SK-MEL-5 (cell line): ENCODE measurements at regions not wholly inside any gene's neighbourhood (a gene's known extent, or its start where the extent isn't known, plus 50 kb on each side); places are given as distances from the start of the nearest gene placed in this dataset.
A peak's percentile ranks its signal among the peaks of the same experiment; 100 is the strongest.

ENCODE experiments used
- DNase-seq: peaks from one replicate; pipeline ENCODE4 v3.0.0-alpha.2; 2016; ENCODE audit warnings: low read depth, low spot score
- in situ Hi-C: cut with HindIII; loops from 2 replicates; pipeline ENCODE4 v1.10.0; 2016; ENCODE audit warnings: low sequenced_read_pairs, high pct_unique_total_duplicates, low pct_unique_long_range_greater_than_20kb

- no peak for DNase-seq
- in situ Hi-C loops, result no loop called here
Observed at GRCh38 chr7:35424440-35424839, 170.5 kb upstream of the TBX20 start.

DNA sequence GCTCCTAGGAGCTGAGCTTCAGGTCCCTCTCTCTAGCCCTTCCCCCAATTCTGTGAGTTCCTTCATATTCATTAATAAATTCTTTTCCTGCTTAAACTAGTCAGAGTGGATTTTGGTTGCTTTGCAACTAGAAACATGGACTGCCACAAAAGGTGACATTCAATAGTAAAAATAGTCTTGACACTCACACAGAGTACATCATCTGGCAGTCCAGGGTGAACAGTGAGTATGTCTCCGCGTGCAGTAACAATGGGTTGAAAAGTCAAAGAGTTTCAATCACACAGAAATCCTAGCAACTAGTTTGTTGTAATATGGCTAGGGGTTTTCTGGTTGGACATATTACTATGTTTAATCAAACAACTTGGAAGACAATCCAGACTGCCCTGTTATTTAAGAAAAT, 168.8 kb upstream of the TBX20 start:
- in situ Hi-C loops, result no loop called here
- DNase-seq, result no peak

DNA sequence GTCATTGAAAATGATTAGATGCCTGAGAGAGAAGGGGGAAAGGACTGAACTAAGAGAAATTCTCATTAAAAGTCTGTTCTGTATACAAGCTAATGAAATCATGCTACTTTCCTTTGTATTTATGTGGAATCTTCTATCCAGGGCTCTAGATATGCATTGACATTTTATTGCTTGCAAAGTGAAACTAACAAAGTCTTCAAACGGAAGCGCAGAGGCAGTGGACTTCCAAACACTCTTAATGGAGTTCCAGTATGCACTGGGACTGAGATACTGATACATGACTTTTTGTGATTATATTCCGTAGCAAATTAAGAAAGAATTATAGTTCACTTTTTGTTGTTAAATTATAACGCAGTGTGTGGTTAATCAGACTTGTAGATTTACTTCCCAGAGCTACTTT, 166.8 kb upstream of the TBX20 start:
- peak; percentile 45 for DNase-seq
- in situ Hi-C loops, result no loop called here

- DNase-seq, result peak; percentile 40
Observed at GRCh38 chr7:35419391-35419755, 165.5 kb upstream of the TBX20 start.

GRCh38 chr7:35418716-35419390, 165.0 kb upstream of the TBX20 start:
- DNase-seq, result no peak
- in situ Hi-C loops, result no loop called here

More at GRCh38 chr7:35419391-35419755, 165.5 kb upstream of the TBX20 start:
- in situ Hi-C loops, result no loop called here

- in situ Hi-C loops, result no loop called here
- DNase-seq, result no peak
Observed at GRCh38 chr7:35416568-35416967, 162.7 kb upstream of the TBX20 start.

DNA sequence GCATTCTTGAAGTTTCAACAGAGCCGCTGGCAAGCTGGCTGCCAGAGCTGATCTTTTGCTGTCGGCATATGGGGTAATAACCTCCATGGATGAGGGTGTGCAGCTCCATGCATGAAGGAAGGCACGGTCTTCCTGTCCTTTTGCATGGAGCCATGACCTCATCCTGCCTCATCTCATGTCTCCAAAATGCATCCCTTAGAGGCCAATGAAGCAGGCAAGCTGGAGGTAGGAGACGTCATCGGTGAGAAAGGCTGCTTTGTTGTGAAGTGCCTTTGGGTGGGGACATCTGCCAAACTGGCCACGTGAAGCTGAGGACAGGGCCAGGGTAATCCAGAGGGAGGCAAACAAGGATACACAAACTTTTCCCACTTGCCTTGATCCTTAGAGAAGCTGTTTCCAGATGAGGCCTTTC, 161.5 kb upstream of the TBX20 start:
- in situ Hi-C loops, result no loop called here
- peak; percentile 98 for DNase-seq

- in situ Hi-C loops, result no loop called here
- no peak for DNase-seq
Observed at GRCh38 chr7:35411331-35411730, 157.4 kb upstream of the TBX20 start.

- in situ Hi-C loops, result no loop called here
Observed at GRCh38 chr7:35405461-35405860, 151.6 kb upstream of the TBX20 start.

GRCh38 chr7:35401217-35401879, 147.4 kb upstream of the TBX20 start:
- DNase-seq, result no peak
- in situ Hi-C loops, result no loop called here

More at GRCh38 chr7:35405461-35405860, 151.6 kb upstream of the TBX20 start:
- no peak for DNase-seq

DNA sequence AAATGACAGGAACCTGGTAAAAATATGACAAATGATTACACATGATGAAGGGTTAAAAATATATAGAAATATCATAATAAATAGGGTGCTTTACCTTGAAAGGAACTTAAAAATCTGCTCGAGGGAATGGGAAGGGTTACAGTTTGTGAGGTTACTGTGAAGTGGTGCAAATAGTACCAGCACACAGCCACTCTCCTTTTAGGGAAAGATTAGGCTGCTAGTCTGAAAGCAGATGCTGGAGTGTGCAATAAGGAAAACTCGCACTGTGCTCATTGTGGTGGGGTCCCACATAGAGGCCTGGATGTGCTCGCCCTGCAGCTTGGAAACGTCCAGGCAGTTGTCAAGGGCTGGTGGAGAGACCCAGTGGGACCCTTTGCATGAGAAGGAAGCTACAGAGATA, 145.9 kb upstream of the TBX20 start:
- no peak for DNase-seq
- in situ Hi-C loops, result no loop called here

- in situ Hi-C loops, result no loop called here
- DNase-seq, result no peak
Observed at GRCh38 chr7:35399216-35399615, 145.3 kb upstream of the TBX20 start.

DNA sequence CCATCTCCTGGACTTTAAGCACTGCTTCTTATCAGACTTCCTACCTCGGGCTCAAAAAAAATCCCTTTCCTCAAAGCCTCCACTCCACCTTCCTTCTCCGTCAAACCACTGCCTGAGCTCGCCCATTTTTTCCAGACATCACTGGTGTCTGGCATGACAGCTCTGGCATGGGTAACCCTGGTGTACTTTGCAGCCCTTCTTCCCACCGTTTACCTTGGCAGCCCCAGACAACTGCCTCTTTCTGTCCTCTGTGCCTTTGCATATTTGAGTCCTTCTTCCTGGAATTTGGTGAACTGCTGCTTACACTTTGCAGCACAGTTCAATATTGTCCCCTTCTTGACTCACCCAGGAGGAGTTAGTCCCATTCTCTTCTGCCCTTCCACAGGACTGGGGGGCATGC, 144.6 kb upstream of the TBX20 start:
- DNase-seq, result no peak
- in situ Hi-C loops, result no loop called here

- no peak for DNase-seq
- in situ Hi-C loops, result no loop called here
Observed at GRCh38 chr7:35390146-35390545, 136.2 kb upstream of the TBX20 start.

- in situ Hi-C loops, result no loop called here
- DNase-seq, result no peak
Observed at GRCh38 chr7:35389636-35390035, 135.7 kb upstream of the TBX20 start.

DNA sequence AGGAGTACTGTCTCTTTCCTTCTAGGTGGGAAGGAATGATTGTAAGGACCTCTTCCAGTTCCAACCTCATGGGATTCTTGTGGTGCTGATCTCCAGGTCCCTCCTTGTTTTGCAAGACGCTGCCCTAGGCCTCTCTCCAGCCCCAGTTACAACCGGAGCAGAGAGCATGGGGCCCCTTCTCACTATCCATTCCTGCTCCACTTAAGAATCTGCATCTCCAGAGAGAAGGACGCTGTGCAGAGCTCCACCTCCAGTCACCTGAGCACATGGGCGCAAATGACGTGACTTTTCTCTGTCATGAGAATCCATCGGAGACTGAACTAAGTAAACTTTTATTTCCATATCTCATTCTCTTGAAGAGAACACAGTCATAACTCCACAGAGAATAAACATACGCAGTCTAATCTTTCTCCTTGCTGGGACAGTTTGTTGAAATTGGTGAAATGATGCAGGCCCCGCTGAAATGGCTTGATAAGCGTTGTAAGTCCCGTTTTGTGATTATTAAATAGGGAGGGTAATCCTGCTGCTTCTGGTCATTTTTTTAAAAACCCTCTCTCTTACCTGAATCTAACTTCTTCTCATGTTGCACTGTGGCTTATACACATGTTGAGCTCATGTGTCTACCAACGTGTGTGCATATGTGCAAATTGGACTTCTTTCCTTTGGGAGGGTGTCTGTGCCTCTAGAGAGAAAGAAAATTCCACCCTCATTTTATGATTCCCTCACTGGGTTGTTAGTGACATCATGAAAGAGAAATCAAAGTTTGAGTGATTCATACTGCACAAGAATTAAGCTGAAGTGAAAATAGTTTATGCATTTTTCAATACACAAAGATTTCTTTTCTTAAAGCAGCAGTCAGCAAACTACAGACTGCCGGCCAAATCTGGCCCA, 133.2 kb upstream of the TBX20 start:
- in situ Hi-C loops, result no loop called here
- DNase-seq, result no peak

DNA sequence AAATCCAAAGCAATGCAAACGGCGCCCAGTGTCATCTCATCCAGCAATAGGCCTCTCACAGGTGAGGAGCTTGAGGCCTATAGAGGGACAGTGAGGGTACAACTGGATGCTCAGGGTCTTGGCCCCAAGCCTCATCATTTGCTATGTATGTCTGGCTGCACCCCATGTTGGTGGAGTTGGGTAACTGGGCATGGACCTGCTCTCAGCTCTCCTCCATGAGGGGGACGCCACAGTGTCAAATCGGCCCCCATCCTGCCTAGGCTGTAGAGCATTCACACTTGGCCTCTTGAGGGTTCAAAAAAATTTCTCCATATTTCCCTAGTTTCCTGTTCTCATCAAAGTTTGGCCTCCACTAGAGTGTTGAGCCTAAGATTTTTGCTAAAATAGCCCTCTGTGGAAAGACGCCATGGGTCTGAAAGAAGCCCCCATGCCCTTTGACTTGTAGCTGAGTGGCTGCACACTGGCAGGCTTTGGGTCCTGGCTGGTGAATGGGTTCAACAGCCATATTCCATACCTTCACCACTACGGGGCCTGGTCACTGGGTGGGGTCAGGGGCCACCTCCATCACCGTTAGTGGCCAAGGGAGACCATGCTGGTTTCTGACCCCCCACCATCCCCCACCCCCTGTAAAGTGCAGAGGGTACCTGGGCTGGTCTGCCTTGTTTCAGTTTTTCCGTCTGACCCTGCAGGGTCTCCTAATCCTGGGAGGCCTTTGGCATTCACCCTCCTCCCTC, 132.3 kb upstream of the TBX20 start:
- DNase-seq, result no peak
- in situ Hi-C loops, result no loop called here
